ENCODE measurements at regions not wholly inside any gene's neighbourhood (a gene's known extent, or its start where the extent isn't known, plus 50 kb on each side); places are given as distances from the start of the nearest gene placed in this dataset.

GRCh38 chr13:75165543-75166230, 316.3 kb downstream of the TBC1D4 start:
- no peak for TF ChIP-seq CTCF (IDR thresholded peaks at IDR 0.05)
- TF ChIP-seq POLR2AphosphoS5 (IDR thresholded peaks at IDR 0.05) = no peak
- no peak for TF ChIP-seq POLR2A (IDR thresholded peaks at IDR 0.05)

Data from breast epithelium (tissue), 3 donors.